G401.6 (cell line): ENCODE measurements at regions not wholly inside any gene's neighbourhood (a gene's known extent, or its start where the extent isn't known, plus 50 kb on each side); places are given as distances from the start of the nearest gene placed in this dataset.
"Not testable (repeated sequence)": the region's sequence is repeated elsewhere in the genome, so short reads cannot be mapped to it uniquely, and the experiment has no call there.

ENCODE experiments used
- FAIRE-seq: peaks from 2 replicates; lab custom pipeline; 2012; peaks lifted over from hg19 to GRCh38; lab: Jason Lieb, UNC

GRCh38 chr13:54912367-54912766, 1883.8 kb downstream of the OLFM4 start:
- no peak for FAIRE-seq

GRCh38 chr13:54913668-54914067, 1885.1 kb downstream of the OLFM4 start:
- FAIRE-seq: no peak

GRCh38 chr13:54927538-54927937, 1898.9 kb downstream of the OLFM4 start:
- FAIRE-seq: no peak

GRCh38 chr13:54928071-54928470, 1899.5 kb downstream of the OLFM4 start:
- no peak for FAIRE-seq

GRCh38 chr13:54934121-54934520, 1905.5 kb downstream of the OLFM4 start:
- no peak for FAIRE-seq

GRCh38 chr13:54945973-54946372, 1917.4 kb downstream of the OLFM4 start:
- no peak for FAIRE-seq

- no peak for FAIRE-seq
These were observed 1921.1 kb downstream of the OLFM4 start for GRCh38 chr13:54949735-54950134.

GRCh38 chr13:54950546-54950945, 1921.9 kb downstream of the OLFM4 start:
- no peak for FAIRE-seq

GRCh38 chr13:54953786-54954185, 1925.2 kb downstream of the OLFM4 start:
- no peak for FAIRE-seq

GRCh38 chr13:54958781-54959180, 1930.2 kb downstream of the OLFM4 start:
- FAIRE-seq: no peak

- no peak for FAIRE-seq
These were observed 1937.3 kb downstream of the OLFM4 start for GRCh38 chr13:54965881-54966280.

- FAIRE-seq: no peak
These were observed 1944.2 kb downstream of the OLFM4 start for GRCh38 chr13:54972838-54973237.

- FAIRE-seq: no peak
These were observed 1947.1 kb downstream of the OLFM4 start for GRCh38 chr13:54975676-54976075.

- FAIRE-seq: no peak
These were observed 1952.0 kb downstream of the OLFM4 start for GRCh38 chr13:54980651-54981050.

GRCh38 chr13:54989418-54989817, 1960.8 kb downstream of the OLFM4 start:
- no peak for FAIRE-seq

- FAIRE-seq: no peak
These were observed 1970.8 kb downstream of the OLFM4 start for GRCh38 chr13:54999399-54999907.

- no peak for FAIRE-seq
These were observed 1971.4 kb downstream of the OLFM4 start for GRCh38 chr13:55000043-55000442.

GRCh38 chr13:55000844-55001243, 1972.2 kb downstream of the OLFM4 start:
- no peak for FAIRE-seq

GRCh38 chr13:55001881-55002280, 1973.3 kb downstream of the OLFM4 start:
- no peak for FAIRE-seq

- FAIRE-seq: no peak
These were observed 1979.1 kb downstream of the OLFM4 start for GRCh38 chr13:55007681-55008080.

- no peak for FAIRE-seq
These were observed 1984.4 kb downstream of the OLFM4 start for GRCh38 chr13:55013051-55013450.

GRCh38 chr13:55029280-55029679, 2000.7 kb downstream of the OLFM4 start:
- FAIRE-seq: no peak

- no peak for FAIRE-seq
These were observed 2009.6 kb downstream of the OLFM4 start for GRCh38 chr13:55038230-55038629.

- FAIRE-seq: not testable (repeated sequence)
These were observed 2025.4 kb downstream of the OLFM4 start for GRCh38 chr13:55053891-55054550.
